ENCODE measurements at regions not wholly inside any gene's neighbourhood (a gene's known extent, or its start where the extent isn't known, plus 50 kb on each side); places are given as distances from the start of the nearest gene placed in this dataset.

DNA sequence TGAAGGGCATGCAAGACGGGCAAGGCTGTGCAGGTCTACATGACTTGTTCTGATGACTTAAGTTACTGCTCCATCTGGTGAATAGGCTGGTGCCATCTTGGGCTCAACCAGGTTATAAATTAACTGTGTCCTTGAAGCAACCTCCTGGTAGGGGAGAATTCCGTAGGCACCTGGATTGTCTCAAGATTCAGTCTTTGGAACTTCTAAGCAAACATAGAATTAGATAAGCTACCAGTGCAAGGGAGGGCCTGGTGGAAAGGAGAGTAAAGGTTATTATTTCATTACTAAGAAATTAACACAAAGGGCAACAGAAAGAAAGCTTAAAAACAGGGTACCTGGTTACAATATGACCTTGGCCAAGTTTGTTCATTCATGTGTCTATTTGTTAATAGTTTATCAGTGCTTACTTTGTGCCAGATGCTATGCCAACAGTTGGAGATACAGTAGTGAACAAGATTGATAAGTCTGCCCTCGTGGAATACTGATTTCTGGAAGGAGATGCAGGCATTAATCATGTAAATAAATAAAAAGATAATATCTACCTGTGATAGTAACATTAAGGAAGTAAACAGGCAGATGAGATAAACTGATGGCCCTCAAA is 107.0 kb upstream of the PALS2 start:
- TF ChIP-seq POLR2A (IDR thresholded peaks at IDR 0.05) (no peak), CTCF (IDR thresholded peaks at IDR 0.05) (no peak)

All from esophagus squamous epithelium (tissue), 4 donors.